ENCODE measurements at regions not wholly inside any gene's neighbourhood (a gene's known extent, or its start where the extent isn't known, plus 50 kb on each side); places are given as distances from the start of the nearest gene placed in this dataset.

DNA sequence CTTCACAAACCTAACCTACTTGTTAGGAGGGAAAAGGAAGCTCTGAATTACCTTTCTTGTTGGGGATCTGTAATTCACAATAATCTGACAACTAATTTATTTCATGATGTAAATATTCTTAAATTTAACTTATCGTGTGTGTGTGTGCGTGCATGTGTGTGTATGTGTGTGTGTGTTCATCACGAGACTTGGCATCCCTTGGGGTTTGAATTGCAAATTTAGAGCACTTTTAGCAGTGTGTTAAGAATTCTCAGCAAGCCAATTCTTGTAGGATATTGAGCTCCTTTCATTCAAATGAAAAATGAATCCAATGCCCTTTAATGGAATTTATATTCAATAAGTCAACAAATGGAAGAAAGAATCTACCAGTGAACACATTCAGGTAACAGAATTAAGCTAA lies 85.9 kb upstream of the C3orf80 start:
- ATAC-seq (replicated peaks; ENCODE audit: extremely low read depth, poor library complexity, severe bottlenecking) (no peak), DNase-seq (ENCODE audit: low spot score in 2 of 2) (no peak)
- H3K4me3 Mint-ChIP-seq, result no peak overlapping the region
- H3K27me3 Mint-ChIP-seq, result no peaks in the 10 kb centered on the region
- peaks cover 13% of the 10 kb centered on the region for H3K9me3 Mint-ChIP-seq
- peaks cover 2% of the 10 kb centered on the region for H3K36me3 Mint-ChIP-seq (ENCODE audit: insufficient read depth)
- no peak overlapping the region for H3K27ac Mint-ChIP-seq (ENCODE audit: low read depth)
- no peaks in the 10 kb centered on the region for H3K4me1 Mint-ChIP-seq

DNA sequence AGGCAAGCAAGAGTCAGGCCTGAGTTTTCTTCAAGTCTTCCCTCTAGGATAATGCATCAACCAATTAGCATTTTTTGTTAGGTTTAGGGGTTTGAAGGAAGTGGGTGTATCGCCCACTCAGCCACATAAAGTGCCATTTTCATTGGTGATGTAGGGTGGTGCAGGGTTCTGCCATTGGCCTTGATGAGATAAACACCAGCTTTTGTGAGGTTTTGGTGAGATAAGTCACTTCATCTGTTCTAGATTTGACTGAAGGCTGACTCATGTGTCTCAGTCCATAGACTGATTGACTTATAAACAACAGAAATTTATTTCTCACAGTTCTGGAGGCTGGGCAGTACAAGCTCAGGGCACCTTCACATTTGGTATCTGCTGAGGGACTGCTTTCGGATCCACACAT lies 84.5 kb upstream of the C3orf80 start:
- no peak overlapping the region for H3K27ac Mint-ChIP-seq (ENCODE audit: low read depth)
- peaks cover 13% of the 10 kb centered on the region for H3K9me3 Mint-ChIP-seq
- H3K4me1 Mint-ChIP-seq, result no peaks in the 10 kb centered on the region
- H3K36me3 Mint-ChIP-seq (ENCODE audit: insufficient read depth), result peaks cover 2% of the 10 kb centered on the region
- DNase-seq (ENCODE audit: low spot score in 2 of 2), result no peak
- no peak overlapping the region for H3K4me3 Mint-ChIP-seq
- no peak for ATAC-seq (replicated peaks; ENCODE audit: extremely low read depth, poor library complexity, severe bottlenecking)
- no peaks in the 10 kb centered on the region for H3K27me3 Mint-ChIP-seq

DNA sequence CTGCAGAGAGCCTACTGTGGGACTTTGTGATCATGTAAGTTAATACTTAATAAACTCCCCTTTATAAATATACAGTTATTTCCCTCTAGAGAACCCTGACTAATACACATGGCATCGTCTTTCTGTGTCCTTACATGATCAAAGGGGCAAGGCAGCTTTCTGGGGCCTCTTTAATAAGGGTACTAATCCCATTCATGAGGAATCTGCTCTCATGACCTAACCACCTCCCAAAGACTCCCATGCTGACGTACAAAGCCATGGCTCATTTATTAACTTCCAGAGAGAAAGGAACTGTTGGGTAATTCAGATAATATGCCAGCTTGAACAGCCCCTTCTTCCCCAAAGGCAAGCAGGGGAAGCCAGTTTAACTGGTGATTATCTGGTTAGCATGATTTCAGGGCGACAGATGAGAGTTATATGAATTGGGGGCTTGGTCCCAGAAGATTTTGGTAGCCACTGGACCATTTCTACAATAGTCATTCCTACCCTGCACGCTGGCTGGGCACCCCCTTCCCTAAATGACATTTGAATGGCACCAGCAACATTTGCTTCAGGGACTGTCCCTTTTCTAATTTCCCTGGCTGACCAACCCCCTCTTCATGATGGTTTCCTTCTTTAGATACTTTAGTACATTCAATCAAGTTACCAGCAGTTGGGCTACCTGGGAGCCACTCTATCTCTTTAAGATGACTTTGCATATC lies 83.6 kb upstream of the C3orf80 start:
- DNase-seq (ENCODE audit: low spot score in 2 of 2) (no peak), ATAC-seq (replicated peaks; ENCODE audit: extremely low read depth, poor library complexity, severe bottlenecking) (no peak)
- Mint-ChIP-seq H3K4me3 (no peak overlapping the region), H3K9me3 (peaks cover 13% of the 10 kb centered on the region), H3K4me1 (no peaks in the 10 kb centered on the region), H3K27ac (ENCODE audit: low read depth) (no peak overlapping the region), H3K27me3 (no peaks in the 10 kb centered on the region), H3K36me3 (ENCODE audit: insufficient read depth) (no peaks in the 10 kb centered on the region)

DNA sequence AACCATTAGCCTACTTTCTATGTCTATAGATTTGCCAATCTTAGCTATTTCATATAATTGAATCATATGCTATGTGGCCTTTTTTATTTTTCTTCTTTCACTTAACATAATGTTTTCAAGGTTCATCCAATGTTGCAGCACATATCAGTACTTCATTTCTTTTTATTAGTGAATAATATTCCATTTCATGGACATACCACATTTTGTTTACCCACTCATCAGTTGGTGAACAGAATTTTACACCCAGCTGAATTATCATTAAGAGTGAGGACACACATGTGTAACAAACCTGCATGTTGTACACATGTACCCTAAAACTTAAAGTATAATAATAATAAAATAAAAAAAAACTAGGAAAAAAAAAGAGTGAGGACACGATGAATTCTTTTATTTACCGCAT lies 81.7 kb upstream of the C3orf80 start:
- Mint-ChIP-seq H3K4me3 (no peak overlapping the region), H3K4me1 (no peaks in the 10 kb centered on the region), H3K27ac (ENCODE audit: low read depth) (no peak overlapping the region), H3K9me3 (peaks cover 13% of the 10 kb centered on the region), H3K36me3 (ENCODE audit: insufficient read depth) (no peaks in the 10 kb centered on the region), H3K27me3 (no peaks in the 10 kb centered on the region)
- ATAC-seq (replicated peaks; ENCODE audit: extremely low read depth, poor library complexity, severe bottlenecking), result no peak
- DNase-seq (ENCODE audit: low spot score in 2 of 2), result no peak

GRCh38 chr3:160150066-160150465 lies 75.2 kb upstream of the C3orf80 start:
- H3K4me1 Mint-ChIP-seq, result no peaks in the 10 kb centered on the region
- ATAC-seq (replicated peaks; ENCODE audit: extremely low read depth, poor library complexity, severe bottlenecking), result no peak
- H3K27ac Mint-ChIP-seq (ENCODE audit: low read depth), result no peak overlapping the region
- H3K36me3 Mint-ChIP-seq (ENCODE audit: insufficient read depth), result no peaks in the 10 kb centered on the region
- H3K9me3 Mint-ChIP-seq, result no peaks in the 10 kb centered on the region
- no peak overlapping the region for H3K4me3 Mint-ChIP-seq
- no peak for DNase-seq (ENCODE audit: low spot score in 2 of 2)
- no peaks in the 10 kb centered on the region for H3K27me3 Mint-ChIP-seq

DNA sequence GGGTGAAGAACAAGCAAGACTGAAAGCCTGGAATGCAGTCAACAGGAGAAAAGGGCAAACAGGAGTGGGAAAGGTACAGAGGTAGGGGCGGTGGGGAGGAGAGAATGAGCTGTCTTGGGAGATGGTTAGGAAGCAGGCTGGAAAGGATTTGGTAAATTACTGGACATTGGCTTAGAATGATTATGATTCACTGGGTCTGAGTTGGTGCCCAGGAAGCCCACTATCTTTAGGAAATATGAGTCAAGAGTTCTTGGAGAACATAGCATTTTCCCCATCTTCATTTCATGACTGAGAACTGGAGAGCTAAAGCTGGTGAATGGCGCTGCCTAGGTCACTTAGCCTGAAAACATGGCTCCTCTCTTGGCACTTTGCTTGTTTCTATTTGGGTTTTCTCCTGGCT lies 74.7 kb upstream of the C3orf80 start:
- H3K4me3 Mint-ChIP-seq, result no peak overlapping the region
- no peak overlapping the region for H3K27ac Mint-ChIP-seq (ENCODE audit: low read depth)
- H3K4me1 Mint-ChIP-seq, result no peaks in the 10 kb centered on the region
- no peaks in the 10 kb centered on the region for H3K36me3 Mint-ChIP-seq (ENCODE audit: insufficient read depth)
- no peaks in the 10 kb centered on the region for H3K27me3 Mint-ChIP-seq
- DNase-seq (ENCODE audit: low spot score in 2 of 2) (no peak), ATAC-seq (replicated peaks; ENCODE audit: extremely low read depth, poor library complexity, severe bottlenecking) (no peak)
- H3K9me3 Mint-ChIP-seq, result no peaks in the 10 kb centered on the region

DNA sequence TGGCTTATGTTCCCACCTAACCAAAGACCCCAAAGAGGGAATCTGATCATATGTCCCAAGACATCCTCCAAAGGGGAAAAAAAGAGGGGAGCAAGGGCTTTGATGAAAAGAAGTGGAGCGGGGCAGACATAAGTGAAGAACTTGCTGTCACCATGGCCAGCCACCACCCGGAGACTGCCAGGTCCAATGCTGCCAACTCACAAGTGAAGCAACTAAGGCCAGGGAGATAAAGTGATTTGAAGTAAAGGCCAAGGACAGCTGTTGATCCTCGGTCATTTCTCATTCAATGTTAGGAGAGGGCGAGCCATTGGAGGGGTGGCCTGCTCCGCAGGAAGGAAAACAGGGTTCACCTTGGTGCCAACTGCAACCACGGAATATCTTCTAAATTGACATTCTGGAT lies 72.6 kb upstream of the C3orf80 start:
- Mint-ChIP-seq H3K4me1 (no peaks in the 10 kb centered on the region), H3K27me3 (no peaks in the 10 kb centered on the region), H3K27ac (ENCODE audit: low read depth) (no peak overlapping the region), H3K4me3 (no peak overlapping the region), H3K36me3 (ENCODE audit: insufficient read depth) (no peaks in the 10 kb centered on the region), H3K9me3 (no peaks in the 10 kb centered on the region)
- ATAC-seq (replicated peaks; ENCODE audit: extremely low read depth, poor library complexity, severe bottlenecking) (no peak), DNase-seq (ENCODE audit: low spot score in 2 of 2) (no peak)

DNA sequence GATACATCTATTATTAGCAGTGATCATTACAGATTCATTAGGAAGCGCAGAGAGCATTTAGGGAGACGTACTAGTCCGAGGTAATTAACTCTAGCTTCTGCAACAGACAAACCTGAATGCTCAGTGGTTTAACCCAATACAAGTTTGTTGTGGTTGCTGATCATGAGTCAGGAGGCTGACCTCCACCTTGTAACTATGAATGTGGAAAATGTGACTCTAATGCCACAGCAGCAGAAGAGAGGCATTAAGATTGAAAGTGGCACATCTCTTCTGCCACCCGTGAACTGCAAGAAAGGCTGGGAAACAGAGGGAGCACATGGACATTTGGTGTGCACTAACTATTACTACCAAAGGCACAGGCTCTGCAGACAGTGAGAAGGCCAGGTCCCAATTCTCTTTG lies 71.2 kb upstream of the C3orf80 start:
- Mint-ChIP-seq H3K36me3 (ENCODE audit: insufficient read depth) (no peaks in the 10 kb centered on the region), H3K4me3 (no peak overlapping the region), H3K9me3 (no peaks in the 10 kb centered on the region), H3K27me3 (peaks cover 9% of the 10 kb centered on the region), H3K27ac (ENCODE audit: low read depth) (no peak overlapping the region), H3K4me1 (no peaks in the 10 kb centered on the region)
- ATAC-seq (replicated peaks; ENCODE audit: extremely low read depth, poor library complexity, severe bottlenecking), result no peak
- DNase-seq (ENCODE audit: low spot score in 2 of 2), result no peak

DNA sequence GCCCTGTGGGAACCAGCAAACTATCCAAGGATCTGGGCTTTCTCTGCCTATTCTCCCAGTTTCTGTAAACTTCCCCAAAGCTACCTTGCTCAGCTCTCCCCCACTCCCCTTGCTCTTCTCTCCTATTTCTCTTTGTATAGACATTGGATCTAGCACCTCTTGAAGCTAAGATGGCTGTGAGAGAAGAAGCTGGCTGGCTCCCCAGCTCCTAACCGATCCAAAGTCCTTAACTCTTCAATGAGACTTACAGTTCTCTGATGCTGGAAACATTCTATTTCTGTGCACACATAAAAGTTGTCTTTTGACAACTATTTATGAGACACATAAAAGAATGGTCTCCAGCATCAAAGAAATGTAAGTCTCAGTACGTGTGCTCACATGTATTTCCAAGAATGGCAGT lies 70.6 kb upstream of the C3orf80 start:
- H3K4me1 Mint-ChIP-seq, result no peaks in the 10 kb centered on the region
- peaks cover 9% of the 10 kb centered on the region for H3K27me3 Mint-ChIP-seq
- ATAC-seq (replicated peaks; ENCODE audit: extremely low read depth, poor library complexity, severe bottlenecking), result no peak
- no peak for DNase-seq (ENCODE audit: low spot score in 2 of 2)
- no peaks in the 10 kb centered on the region for H3K36me3 Mint-ChIP-seq (ENCODE audit: insufficient read depth)
- H3K4me3 Mint-ChIP-seq, result no peak overlapping the region
- H3K27ac Mint-ChIP-seq (ENCODE audit: low read depth), result no peak overlapping the region
- no peaks in the 10 kb centered on the region for H3K9me3 Mint-ChIP-seq

DNA sequence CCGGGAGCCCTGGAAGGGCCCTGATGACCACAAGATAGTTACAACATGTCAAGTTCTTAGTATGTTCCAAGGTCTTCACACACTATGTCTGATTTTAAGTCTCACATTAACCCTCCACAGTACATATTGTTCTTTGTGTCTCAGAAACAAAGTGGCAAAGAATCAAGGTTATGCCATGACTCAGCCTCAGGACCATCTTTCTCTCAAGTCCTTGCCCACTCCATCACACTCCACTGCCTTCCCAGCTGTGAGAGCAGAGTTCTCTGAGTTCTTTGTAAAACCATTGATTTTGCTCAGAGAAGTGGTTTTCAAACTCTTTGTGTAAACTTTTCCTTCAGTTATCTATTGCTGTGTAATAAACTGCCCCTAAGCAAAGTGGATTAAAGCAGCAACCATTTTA lies 67.9 kb upstream of the C3orf80 start:
- H3K4me1 Mint-ChIP-seq, result no peaks in the 10 kb centered on the region
- no peak overlapping the region for H3K4me3 Mint-ChIP-seq
- H3K27me3 Mint-ChIP-seq, result peaks cover 19% of the 10 kb centered on the region
- ATAC-seq (replicated peaks; ENCODE audit: extremely low read depth, poor library complexity, severe bottlenecking) (no peak), DNase-seq (ENCODE audit: low spot score in 2 of 2) (no peak)
- H3K36me3 Mint-ChIP-seq (ENCODE audit: insufficient read depth), result no peaks in the 10 kb centered on the region
- H3K9me3 Mint-ChIP-seq, result no peaks in the 10 kb centered on the region
- H3K27ac Mint-ChIP-seq (ENCODE audit: low read depth), result no peak overlapping the region

DNA sequence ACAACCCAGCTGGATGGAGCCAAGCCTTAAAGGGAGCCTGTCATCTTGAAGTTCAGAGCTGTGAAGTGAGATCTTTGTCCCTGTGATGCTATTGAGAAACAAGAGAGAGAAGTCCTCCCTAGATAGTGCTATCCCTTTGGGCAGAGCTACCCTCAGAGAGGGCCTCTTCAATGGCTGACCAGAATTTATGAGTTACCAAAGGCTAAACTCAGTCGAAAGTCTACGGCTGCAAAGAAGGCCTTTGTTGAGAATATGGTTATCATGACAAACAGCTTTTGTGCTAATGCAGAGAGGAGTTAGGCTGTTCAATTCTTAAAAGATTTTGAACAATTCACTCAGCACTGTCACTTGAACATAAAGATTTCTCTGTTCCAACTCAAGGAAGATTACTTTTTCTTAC lies 65.9 kb upstream of the C3orf80 start:
- DNase-seq (ENCODE audit: low spot score in 2 of 2) (no peak), ATAC-seq (replicated peaks; ENCODE audit: extremely low read depth, poor library complexity, severe bottlenecking) (no peak)
- Mint-ChIP-seq H3K4me1 (no peaks in the 10 kb centered on the region), H3K27ac (ENCODE audit: low read depth) (no peak overlapping the region), H3K36me3 (ENCODE audit: insufficient read depth) (no peaks in the 10 kb centered on the region), H3K27me3 (peaks cover 39% of the 10 kb centered on the region), H3K9me3 (no peaks in the 10 kb centered on the region), H3K4me3 (no peak overlapping the region)

- ATAC-seq (replicated peaks; ENCODE audit: extremely low read depth, poor library complexity, severe bottlenecking), result no peak
- H3K4me3 Mint-ChIP-seq, result no peak overlapping the region
- peaks cover 39% of the 10 kb centered on the region for H3K27me3 Mint-ChIP-seq
- no peak for DNase-seq (ENCODE audit: low spot score in 2 of 2)
- no peak overlapping the region for H3K27ac Mint-ChIP-seq (ENCODE audit: low read depth)
- no peaks in the 10 kb centered on the region for H3K4me1 Mint-ChIP-seq
- no peaks in the 10 kb centered on the region for H3K9me3 Mint-ChIP-seq
- no peaks in the 10 kb centered on the region for H3K36me3 Mint-ChIP-seq (ENCODE audit: insufficient read depth)
Observed at GRCh38 chr3:160159806-160160205, 65.4 kb upstream of the C3orf80 start.

DNA sequence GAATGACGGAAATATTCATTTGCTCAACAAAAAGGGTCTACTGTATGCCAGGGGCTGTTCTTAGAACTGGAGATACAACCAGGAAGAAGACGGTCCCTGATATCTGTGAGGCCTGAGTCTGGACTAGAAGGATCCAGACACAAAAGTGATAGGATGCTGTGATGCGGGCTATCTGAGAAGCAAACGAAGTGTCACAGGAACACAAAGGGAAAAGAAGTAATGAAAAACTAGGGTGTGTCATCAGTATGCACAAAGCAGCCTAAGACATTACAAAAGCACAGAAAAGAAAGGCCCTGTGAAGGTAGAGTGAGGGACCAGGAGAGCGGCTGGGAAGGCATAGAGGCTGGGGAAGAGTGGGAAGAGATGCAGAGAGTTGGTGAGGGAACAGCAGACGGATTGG lies 63.3 kb upstream of the C3orf80 start:
- no peak for ATAC-seq (replicated peaks; ENCODE audit: extremely low read depth, poor library complexity, severe bottlenecking)
- Mint-ChIP-seq H3K27me3 (peaks cover 39% of the 10 kb centered on the region), H3K36me3 (ENCODE audit: insufficient read depth) (no peaks in the 10 kb centered on the region), H3K27ac (ENCODE audit: low read depth) (no peak overlapping the region), H3K4me3 (no peak overlapping the region), H3K4me1 (no peaks in the 10 kb centered on the region), H3K9me3 (no peaks in the 10 kb centered on the region)
- DNase-seq (ENCODE audit: low spot score in 2 of 2), result no peak

GRCh38 chr3:160162440-160162839 lies 62.8 kb upstream of the C3orf80 start:
- no peak for ATAC-seq (replicated peaks; ENCODE audit: extremely low read depth, poor library complexity, severe bottlenecking)
- Mint-ChIP-seq H3K4me1 (no peaks in the 10 kb centered on the region), H3K9me3 (no peaks in the 10 kb centered on the region), H3K36me3 (ENCODE audit: insufficient read depth) (no peaks in the 10 kb centered on the region), H3K27me3 (peaks cover 39% of the 10 kb centered on the region), H3K4me3 (no peak overlapping the region), H3K27ac (ENCODE audit: low read depth) (no peak overlapping the region)
- DNase-seq (ENCODE audit: low spot score in 2 of 2), result no peak
